ENCODE measurements at regions not wholly inside any gene's neighbourhood (a gene's known extent, or its start where the extent isn't known, plus 50 kb on each side); places are given as distances from the start of the nearest gene placed in this dataset.

DNA sequence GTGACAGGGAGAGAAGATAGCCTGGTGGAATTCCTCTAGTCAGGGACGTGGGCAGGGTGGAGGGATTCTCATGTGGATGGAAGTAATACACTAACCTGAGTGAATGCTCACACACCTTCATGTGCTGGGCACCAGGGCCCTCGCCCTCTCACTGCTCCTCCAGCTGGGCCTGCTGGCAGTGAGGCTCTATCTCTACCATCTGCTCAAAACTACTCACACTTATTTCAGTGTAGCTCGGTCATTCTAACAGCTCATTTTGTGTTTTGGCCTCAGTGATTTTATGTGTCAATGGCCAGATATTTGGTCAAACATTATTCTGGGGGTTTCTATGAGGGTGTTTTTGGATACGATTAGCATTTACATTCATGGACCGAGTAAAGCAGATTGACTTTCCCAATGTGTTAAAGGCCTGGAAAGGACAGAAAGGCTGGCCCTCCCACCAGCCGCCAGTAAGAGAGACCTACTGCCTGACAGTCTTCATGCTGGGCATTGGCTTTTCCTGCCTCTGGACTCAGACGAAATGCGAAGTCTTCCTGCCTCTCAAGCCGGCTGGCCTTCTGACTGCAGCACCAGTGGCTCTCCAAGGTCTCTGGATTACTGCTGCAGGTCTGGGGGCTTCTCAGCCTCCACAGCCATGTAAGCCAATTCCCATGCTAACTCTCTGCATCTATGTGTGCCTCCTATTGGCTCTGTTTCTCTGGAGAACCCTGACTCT is 335.4 kb downstream of the CXCL12 start:
- no peak for DNase-seq

DNA sequence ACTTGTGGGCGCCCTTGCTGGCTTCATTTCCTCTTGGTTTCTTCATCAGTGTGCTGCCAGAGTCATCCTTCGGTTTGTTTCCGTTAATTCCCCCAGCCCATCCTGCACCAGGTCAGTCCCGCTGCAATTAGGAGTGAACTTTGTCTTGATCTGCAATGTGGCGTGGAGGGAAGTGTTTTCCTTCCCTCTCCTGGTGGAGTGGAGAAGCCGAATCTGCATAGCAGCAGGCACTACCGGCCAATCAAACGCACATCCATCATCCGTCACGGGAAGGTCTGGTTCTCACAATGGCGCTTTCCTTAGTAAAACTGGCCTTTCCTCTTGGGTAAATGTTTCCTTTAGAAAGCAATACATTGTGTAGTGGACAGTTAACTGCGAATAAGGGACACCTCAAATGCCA is 337.5 kb downstream of the CXCL12 start:
- no peak for DNase-seq

DNA sequence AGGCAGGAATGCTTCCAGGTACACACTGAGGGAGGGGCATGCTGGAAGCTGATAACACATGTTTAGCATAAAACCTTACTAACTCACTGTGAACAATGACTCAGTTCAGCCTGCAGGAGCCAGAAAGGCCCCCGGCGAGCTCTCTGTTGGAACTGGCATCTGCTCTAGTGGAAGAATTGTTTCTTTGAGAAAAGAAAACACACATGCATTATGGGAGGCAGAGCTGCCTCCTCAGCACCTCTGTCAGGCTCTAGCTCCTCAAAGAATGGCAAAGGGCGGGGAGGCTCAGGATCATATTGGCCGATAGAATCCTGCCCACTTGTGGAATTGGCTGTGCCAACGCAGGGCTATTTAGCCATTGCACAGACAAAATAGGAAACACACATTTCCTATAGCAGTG is 338.3 kb downstream of the CXCL12 start:
- no peak for DNase-seq

DNA sequence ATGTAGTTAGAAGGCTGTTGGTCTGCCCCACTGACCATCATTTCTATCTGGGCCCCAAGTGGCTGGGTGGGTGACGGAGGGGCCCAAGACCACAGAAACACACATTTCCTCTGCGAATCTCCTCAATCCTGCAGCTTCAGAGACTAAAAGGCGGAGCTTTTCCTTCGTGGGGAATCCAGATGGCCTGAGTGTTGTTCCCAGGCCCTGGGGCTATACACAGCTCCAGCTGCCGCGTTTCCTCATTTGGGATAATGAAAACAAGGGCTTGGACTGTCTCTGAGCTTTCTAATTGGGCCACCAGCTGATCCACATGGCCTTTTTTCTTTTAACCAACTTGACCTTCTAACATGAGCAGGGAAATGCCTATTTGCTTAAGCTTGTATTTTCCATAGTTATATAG is 339.9 kb downstream of the CXCL12 start:
- no peak for DNase-seq

DNA sequence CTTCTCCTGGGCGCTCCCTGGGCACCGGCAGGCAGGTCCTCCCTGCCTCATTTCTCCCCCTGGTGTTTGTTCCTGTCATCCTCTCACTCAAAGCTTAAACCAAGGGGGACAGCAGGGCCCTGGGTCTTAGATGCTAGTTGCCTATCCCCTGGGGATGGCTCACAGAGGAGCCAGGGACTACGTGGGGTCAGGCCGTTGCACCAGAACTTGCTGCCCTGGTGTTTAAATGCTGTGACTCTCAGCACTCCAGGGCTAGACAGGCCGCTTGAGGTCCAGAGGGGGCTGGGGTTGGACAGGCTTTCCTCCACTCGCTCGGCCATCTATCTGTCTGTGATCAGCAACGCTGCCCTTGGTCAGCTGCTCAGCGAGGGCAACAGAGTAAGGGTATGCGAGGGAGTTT is 340.3 kb downstream of the CXCL12 start:
- DNase-seq, result no peak

DNA sequence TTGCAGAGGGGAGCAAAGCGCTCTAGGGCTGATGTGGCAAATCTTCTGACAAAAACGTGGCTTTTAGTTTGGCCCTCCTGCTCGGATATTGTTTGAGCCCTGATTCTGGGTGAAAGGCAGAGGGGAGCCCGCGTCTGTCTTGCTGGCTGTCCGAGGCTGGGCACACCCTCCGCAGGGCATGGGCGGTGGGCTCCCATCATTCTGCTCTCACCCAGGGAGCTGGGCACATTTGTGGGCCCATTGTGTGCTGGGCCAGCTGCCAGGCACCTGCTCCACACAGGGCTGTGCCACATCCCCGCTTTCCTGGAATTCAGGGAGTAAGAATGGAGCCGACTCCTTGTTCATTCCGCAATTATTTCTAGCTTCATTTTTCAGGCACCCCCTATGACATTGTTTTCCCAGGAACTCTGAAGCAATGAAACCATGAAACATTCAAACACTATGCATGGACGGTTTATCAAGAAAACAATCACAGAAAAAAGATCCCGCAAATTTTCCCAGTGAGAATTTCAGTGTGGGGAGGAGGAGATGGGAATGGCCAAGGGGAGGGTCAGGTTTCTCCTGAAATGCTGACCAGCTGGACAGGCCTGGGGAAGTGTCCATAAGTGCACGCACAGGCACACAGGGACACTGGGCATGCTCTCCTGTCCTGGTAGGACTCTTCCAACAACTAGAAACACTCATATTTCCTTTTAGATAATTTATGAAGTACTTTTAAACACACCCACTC is 341.1 kb downstream of the CXCL12 start:
- DNase-seq, result no peak

DNA sequence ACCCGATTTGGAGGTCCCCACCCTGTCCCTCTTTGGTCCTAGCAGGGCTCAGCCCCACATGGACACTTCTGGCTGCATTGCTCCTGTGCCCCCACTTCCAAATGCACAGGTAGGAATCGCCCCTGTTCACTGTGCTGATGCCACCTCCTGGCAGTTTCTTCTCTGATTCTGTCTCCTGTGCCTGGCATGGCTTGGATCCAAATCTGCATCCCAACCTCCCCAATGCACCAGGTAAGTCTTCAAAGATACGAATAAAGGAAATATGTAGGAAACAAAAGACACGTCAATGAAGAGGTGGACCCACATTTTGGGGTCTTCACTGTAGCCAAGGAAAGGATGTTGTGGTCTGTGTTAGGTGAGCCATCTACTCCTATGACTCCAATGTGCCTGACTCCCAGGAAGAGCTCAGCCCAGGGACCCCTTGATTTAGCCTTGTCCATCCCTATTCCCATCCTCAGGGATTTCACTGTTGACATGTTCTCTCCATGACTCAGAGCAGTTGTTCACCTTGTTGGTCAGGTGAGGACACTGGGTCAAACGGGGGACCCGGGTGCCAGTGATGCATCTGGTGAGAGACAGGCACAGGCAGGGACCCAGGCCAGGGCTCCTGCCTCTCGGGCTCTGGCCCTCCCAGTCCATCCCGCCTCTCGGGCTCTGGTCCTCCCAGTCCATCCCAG is 341.8 kb downstream of the CXCL12 start:
- DNase-seq, result no peak

DNA sequence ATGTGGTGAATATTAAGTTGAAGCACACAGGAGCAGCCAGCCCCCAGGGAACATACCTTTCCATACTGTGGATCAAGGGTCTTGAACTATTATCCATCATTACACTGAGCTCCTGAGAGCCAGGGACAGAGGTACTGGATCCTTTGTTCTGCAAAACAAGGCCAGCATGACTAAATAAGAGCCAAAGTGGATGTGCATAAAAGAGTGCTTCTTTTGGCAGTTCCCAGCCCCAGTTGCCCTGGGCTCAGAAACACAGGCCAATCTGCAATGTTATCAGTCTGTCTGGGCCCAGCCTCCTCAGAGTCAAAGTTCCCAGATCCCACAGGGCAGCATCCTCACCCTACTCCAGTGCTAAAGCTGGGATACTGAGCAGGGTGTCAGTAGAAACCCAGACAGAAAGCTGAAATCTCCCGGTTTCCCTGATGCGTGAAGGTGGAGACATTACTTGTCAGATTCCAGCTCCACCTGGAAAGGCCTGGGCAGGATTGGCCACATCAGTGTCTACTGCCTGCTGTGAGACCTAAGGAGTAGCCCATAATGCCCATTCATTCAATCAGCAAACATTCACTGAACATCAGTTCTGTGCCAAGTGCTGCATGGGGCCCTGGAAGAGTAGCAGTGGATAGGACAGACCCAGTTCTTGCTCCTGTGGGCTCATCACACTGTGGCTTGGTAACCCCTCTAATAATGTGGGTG is 342.7 kb downstream of the CXCL12 start:
- DNase-seq, result no peak

DNA sequence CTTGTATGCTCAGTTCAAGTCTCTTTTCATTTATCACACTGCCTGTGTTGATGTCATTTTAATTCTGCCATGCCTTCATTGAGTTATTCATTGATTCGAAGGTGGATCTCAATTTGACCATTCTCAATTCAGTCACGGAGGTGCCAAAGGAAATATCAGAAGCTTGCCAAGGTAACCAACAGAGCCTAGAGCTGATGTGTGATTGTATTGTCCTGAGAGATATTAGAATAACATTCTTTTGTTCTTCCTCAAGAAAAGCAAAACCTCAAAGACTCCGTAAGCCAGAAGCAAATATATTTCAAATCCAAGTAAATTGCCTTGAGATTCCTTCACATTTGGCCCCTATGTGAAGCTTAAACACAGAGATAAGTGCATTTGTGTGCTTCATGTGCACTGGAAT is 345.3 kb downstream of the CXCL12 start:
- no peak for DNase-seq

DNA sequence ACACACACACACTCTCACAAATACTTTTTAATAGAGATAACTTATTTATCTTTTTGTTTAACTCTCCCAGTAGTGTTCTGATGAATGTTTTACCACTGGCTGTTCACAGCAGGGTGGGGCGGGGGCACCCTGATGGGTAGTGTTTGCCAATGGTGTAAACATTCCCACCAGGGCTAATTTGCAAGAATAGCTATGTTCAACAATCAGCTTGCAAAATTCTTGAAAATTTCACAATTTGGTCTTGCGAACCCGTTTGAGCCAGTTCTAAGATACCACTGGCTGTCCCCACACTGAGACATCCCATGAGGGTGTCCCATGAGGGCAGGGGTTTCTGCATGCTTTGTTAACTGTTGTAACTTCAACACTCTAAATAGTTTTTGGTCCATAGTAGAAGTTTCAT is 348.5 kb downstream of the CXCL12 start:
- DNase-seq, result no peak

DNA sequence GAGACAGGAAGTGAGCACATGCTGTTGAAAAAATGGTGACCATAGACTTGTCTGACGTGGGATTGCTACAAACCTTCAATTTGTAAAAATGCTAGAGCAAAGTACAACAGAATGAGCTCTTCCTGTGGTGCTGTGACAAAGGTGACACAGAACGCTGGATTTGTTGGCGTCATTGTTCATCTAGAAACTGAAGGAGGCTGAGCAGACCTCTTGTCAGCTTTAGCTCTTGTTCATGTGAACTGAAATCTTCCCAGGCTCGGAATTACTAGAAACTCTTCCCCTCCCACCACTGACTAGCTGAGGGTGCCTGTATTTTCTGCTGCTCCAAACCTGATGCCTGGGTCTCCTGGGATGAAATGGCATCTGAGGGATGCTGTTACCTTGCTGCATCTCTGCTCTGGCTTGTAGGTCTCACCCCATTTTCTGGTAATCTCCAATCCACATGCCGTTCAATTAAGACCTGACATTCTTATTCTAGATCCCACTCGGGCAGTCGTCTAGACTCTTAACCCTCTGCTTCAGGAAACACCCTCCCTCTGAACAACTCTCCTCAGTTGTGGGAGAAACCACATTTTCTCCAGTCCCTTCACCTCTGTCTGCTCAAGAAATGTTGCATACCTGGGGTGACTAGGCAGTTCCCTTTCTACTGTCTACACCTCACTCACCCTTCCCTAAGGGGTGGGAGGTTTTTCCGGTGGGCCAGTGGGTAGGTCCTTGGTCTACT is 349.3 kb downstream of the CXCL12 start:
- DNase-seq, result no peak

DNA sequence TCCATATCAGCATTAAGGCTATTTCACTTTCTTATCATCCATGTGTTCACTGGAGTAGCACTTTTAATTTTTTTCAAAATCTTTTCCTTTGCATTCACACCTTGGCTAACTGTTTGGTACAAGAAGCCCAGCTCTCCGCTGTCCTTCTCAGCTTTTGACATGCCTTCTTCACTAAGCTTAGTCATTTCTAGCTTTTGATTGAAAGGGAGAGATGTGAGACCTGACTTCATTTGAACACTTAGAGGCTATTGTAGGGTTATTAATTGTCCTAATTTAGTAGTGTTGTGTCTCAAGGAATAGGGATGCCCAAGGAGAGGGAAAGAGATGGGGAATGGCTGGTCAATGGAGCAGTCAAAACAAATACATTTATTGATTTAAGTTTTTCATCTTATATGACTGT is 350.0 kb downstream of the CXCL12 start:
- DNase-seq, result no peak

DNA sequence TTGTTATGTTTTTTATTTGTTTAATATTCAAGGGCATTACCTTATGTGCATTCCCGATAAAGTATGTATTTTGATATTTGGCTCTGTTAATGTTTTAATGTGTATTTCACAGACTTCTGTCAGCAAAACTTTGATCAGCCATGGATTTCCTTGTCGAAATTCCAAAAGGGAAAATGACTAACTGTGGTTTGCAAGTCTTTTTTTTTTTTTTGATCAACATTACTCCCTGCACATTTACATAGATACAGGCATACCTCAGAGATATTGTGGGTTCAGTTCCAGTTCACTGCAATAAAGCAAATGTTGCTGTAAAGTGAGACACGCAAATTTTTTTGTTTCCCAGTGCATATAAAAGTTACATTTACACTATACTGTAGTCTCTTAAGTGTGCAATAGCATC is 351.9 kb downstream of the CXCL12 start:
- no peak for DNase-seq

DNA sequence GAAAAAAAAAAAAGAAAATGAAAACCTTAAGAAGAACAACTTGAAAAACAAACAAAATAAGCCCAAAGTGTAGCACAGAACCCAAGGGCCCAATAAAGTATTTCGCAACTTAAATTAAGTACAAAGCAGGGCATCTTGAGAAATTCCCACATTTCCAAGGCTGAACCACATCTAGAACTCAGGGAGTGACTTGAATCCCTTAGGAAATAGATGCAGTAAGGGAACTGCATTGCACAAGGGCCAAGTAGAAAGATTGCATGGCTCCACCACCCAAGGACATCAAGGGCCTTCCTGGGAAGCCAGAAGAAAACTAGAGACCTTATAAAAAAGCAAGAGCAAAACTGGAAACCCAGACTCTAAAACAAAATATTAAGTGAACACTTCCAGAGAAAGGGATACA is 352.7 kb downstream of the CXCL12 start:
- no peak for DNase-seq

DNA sequence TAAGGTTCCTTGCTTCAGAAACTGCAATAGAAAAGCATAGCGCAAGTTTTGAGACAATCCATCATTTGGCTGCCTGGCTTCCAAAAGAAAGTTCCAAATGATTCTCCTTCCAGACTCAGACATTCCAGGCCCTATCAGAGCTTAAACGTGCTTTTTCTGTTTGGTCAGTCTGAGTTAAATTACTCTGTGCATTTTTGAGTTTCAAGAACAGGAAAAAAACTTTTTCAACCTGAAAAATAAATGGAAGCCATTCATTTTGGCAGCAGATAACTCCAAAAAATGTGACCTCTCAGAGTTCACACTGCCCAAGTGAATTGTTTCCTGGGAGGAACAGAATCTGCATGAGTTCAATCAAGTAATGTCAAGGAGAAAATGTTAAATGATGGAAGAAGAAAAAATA is 354.2 kb downstream of the CXCL12 start:
- no peak for DNase-seq

DNA sequence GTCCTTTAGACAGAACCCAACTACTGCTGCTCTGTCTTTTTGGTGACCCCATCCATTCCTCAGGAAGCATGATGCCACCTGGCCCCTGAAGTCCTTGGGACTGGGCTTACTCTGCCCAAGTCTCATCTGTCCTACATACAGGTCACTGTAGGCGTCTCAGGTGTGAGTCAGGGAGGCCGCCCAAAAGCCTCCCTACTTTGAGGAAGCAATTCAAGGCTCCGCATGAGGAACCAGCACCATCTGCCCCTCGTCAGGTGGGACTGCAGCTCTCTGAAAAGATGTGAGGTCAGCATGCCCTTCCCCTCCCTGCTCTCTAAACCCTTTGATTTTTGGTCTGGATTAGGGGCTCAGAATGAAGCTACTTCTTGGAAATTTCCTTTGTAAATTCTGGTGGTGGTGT is 354.8 kb downstream of the CXCL12 start:
- no peak for DNase-seq

DNA sequence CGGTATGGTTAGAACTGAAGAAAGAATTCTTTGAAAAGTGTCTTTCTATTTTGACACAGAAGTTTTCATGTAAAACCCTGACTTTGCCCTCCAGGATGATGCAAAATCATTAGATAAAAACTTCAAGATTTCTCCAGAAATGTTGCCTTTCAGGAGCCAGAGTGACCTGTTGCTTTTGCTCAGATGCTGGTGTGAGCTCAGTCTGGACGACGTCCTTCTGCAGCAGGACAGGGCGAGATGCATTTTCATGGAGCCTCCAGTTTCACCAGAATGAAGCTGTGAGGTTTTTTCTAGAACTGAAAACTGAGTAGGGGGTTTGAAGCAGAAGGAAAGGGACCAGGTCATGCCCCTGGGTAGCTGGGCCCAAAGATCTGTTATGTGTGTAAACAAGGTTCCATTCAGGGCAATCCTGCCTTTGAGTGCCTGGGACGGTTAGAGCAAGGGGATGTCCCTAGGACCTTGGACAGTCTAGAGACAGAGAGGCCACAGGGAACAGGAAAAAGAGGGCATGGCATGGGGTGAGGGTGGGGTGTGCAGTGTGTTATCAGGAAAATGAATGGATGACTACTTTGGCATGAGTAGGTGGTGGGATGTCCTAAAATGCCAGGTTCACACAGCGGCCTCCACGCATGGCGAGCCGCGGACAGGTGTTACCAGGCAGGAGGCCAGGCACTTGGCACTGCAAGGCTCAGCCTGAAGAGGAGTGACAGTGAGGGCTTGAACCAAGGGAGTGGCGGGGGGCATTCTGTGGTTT is 356.3 kb downstream of the CXCL12 start:
- DNase-seq, result no peak

DNA sequence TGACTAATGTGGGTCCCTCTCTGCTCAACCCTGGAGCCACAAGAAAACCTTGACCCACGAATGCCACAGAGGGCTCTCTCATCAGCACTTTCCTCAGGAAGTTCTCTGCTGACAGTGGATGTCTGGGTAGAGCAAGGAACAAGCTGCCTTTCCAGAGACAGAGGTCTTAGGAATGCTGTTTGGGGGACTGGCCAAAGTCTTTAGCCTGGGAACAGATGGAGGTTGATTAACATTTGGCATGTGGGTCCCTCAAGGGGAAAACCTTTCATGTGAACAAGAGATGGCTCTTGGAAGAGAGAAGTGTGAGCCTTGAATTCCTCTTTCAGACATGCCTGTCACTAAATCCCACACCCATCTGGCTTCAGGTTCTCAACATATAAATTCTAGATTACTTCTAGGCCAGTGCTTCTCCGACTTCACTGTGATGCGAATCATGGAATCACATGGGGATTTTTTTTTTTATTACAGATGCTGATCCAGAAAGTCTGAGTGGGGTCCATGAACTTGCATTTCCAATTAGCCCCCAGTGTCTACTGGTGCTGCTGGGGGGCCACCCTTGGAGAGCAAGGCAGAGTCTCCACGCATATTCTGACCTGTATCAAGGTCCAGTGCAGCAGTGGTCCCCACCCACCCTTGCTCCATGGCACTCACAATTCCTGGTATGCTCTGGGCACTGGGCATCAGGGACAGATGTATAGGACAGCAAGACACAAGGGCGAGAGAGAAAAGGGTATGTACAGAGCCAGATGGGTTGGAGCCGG is 360.4 kb downstream of the CXCL12 start:
- no peak for DNase-seq

DNA sequence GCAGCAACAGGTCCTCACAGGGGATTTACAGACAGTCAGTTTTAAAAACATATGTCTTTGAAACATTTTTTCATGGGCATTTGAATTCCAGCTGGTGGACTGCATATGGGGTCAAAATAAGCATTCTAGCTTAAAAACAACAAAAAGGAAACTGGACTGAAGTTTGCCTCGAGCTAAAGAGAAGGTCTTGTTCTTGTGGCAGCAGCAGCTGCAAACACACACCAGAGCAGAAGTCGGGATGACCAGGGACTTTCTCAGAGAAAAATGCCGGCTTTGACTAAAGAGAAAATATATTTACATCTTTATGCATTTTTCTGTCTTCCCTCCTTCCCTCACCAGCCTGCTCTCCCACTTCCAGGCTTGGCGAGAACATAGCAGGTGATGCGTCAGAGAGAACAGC is 361.4 kb downstream of the CXCL12 start:
- DNase-seq, result no peak

DNA sequence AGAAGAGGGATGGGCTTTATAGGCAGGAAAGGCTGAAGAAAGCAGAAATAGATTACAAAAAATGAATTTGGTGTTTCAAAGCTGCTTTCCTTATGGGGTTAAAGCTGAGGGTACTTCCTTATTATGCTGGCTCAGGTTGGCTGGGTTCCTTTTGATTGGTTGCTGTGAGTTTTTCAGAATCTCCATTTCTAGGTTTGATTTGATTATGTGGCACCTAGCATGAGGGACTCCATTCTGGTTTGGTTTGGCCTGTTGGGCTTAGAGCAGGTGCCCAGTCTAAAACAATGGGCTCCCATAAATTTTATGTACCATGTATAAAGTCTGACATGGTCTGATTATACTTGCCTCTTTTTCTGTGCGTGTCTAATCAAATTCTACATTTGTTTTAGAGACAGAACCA is 362.7 kb downstream of the CXCL12 start:
- DNase-seq, result no peak

DNA sequence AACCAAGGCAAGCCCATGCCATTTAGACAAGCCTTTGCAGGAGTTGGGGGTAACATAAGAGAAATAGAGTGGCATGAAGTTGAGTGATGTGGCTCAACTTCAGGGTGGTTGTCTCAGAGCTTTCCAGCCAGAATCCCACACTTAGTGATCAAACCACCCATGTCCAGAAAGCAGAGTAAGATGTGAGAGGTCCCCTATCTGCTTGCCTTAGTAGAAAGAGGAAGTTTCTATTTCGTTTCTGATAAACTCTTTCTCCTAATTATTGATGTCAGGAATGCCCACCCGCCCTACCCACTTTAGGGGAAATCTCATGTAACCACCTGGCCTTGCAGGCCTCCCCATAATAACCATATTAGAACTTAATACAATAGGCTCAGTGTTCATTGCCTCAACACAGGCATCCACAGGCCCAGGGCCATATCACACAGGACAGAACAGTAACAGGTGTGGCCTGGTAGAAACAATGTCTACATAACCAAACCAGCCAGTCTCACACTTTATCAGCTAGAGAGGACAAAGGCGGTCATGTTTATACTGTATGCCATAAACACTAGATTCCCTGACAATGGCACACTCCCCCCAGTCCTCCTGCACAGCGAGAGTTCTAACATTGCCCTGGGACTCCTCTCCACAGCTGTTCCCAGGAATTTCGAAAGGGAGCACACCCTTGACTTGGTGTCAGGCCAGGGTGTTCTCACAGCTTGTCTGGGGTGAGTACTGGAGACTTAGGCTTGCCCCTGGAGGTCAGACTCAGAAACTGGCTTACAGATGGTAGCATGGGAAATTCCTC is 364.4 kb downstream of the CXCL12 start:
- DNase-seq, result no peak
